Neural cell (in vitro differentiated cells): ENCODE measurements at regions not wholly inside any gene's neighbourhood (a gene's known extent, or its start where the extent isn't known, plus 50 kb on each side); places are given as distances from the start of the nearest gene placed in this dataset.

Source experiments
- H2AFZ ChIP-seq: fragments of 200-600, 300-800 bp; sonication (generic), shearing (Covaris generic); 2 replicates; pipeline ENCODE4 v1.6.0; 2014; ENCODE audit warnings: low read depth, mild to moderate bottlenecking, antibody characterized with exemption, low read length, moderate library complexity
- H3F3A ChIP-seq: fragments of 200-600 bp; shearing (Covaris generic); 2 replicates; pipeline ENCODE4 v1.6.1; 2016; ENCODE audit warnings: mild to moderate bottlenecking, moderate library complexity, mixed read lengths, antibody characterized with exemption, low read length; ENCODE audit not compliant: insufficient read depth, poor library complexity, severe bottlenecking
- H3K27ac ChIP-seq: fragments of 200-600, 300-800 bp; sonication (generic), shearing (Covaris generic); 2 replicates; pipeline ENCODE4 v1.5.1; 2014; ENCODE audit warnings: mild to moderate bottlenecking, low read length, moderate library complexity
- H3K27me3 ChIP-seq: fragments of 300-800, 200-600 bp; sonication (generic), shearing (Covaris generic); 2 replicates; pipeline ENCODE4 v1.6.0; 2014; ENCODE audit warnings: mild to moderate bottlenecking, low read depth, low read length, moderate library complexity; ENCODE audit not compliant: insufficient read depth
- H3K36me3 ChIP-seq: fragments of 300-800, 200-600 bp; sonication (generic), shearing (Covaris generic); 2 replicates; pipeline ENCODE4 v1.5.1; 2014; ENCODE audit warnings: mild to moderate bottlenecking, antibody characterized with exemption, low read length, moderate library complexity; ENCODE audit not compliant: insufficient read depth
- H3K4me2 ChIP-seq: fragments of 300-800, 200-600 bp; sonication (generic), shearing (Covaris generic); 2 replicates; pipeline ENCODE4 v1.6.0; 2014; ENCODE audit warnings: mild to moderate bottlenecking, low read length
- H3K4me3 ChIP-seq: fragments of 300-800, 200-600 bp; sonication (generic), shearing (Covaris generic); 2 replicates; pipeline ENCODE4 v1.5.1; 2014; ENCODE audit warnings: mild to moderate bottlenecking, low read length, moderate library complexity
- H3K79me2 ChIP-seq: fragments of 200-600 bp; shearing (Covaris generic); replicated peaks from 2 replicates; pipeline ENCODE4 v1.6.0; 2014; ENCODE audit warnings: mild to moderate bottlenecking, low read length, moderate library complexity; ENCODE audit not compliant: insufficient read depth
- H3K9ac ChIP-seq: fragments of 300-800, 200-600 bp; sonication (generic), shearing (Covaris generic); 2 replicates; pipeline ENCODE4 v1.6.1; 2016; ENCODE audit warnings: mild to moderate bottlenecking, low read length, mixed read lengths
- H3K9me2 ChIP-seq: fragments of 200-600 bp; shearing (Covaris generic); 2 replicates; pipeline ENCODE4 v1.6.1; 2016; ENCODE audit warnings: mild to moderate bottlenecking, low read length, mixed read lengths; ENCODE audit not compliant: insufficient read depth
- H3K9me3 ChIP-seq: fragments of 200-600, 300-800 bp; sonication (generic), shearing (Covaris generic); 2 replicates; pipeline ENCODE4 v1.6.1; 2016; ENCODE audit warnings: mild to moderate bottlenecking, mixed run types, low read length, moderate library complexity, mixed read lengths
- H4K20me1 ChIP-seq: fragments of 200-600 bp; shearing (Covaris generic); 2 replicates; pipeline ENCODE4 v1.6.1; 2016; ENCODE audit warnings: mild to moderate bottlenecking, mixed run types; ENCODE audit not compliant: insufficient read depth
- EZH2 ChIP-seq: fragments of 200-600, 300-800 bp; shearing (Covaris generic), sonication (generic); IDR thresholded peaks from 2 replicates; pipeline ENCODE4 v1.6.1; 2014; ENCODE audit warnings: antibody characterized with exemption, low read length, borderline replicate concordance, mild to moderate bottlenecking; ENCODE audit not compliant: insufficient read depth, poor library complexity, severe bottlenecking
- MXI1 ChIP-seq: fragments of 450-650 bp; conservative IDR thresholded peaks from 2 replicates; pipeline ENCODE4 v1.6.1; 2014; ENCODE audit warnings: antibody characterized with exemption, mild to moderate bottlenecking; ENCODE audit not compliant: poor library complexity, severe bottlenecking
- POLR2AphosphoS5 ChIP-seq: IDR thresholded peaks from 2 replicates; pipeline ENCODE4 v1.6.1; 2012
- RAD21 ChIP-seq: fragments of 450-650 bp; conservative IDR thresholded peaks from 2 replicates; pipeline ENCODE4 v1.6.1; 2014; ENCODE audit warnings: antibody characterized with exemption, mild to moderate bottlenecking, moderate library complexity
- SMC3 ChIP-seq: fragments of 450-650 bp; conservative IDR thresholded peaks from 2 replicates; pipeline ENCODE4 v1.6.1; 2014; ENCODE audit warnings: antibody characterized with exemption, mild to moderate bottlenecking, moderate library complexity; ENCODE audit not compliant: poor library complexity
- TAF1 ChIP-seq: IDR thresholded peaks from 2 replicates; pipeline ENCODE4 v1.6.1; 2012; ENCODE audit warnings: low read depth
- TF ChIP-seq, protein P1 (sequence below): IDR thresholded peaks from 2 replicates; pipeline ENCODE4 v1.6.1; 2012; ENCODE audit warnings: borderline replicate concordance
- TF ChIP-seq, protein P2 (sequence below): fragments of 450-650 bp; IDR thresholded peaks from 2 replicates; pipeline ENCODE4 v1.5.1; 2014; ENCODE audit warnings: antibody characterized with exemption, mild to moderate bottlenecking, moderate library complexity; ENCODE audit not compliant: poor library complexity, severe bottlenecking

DNA sequence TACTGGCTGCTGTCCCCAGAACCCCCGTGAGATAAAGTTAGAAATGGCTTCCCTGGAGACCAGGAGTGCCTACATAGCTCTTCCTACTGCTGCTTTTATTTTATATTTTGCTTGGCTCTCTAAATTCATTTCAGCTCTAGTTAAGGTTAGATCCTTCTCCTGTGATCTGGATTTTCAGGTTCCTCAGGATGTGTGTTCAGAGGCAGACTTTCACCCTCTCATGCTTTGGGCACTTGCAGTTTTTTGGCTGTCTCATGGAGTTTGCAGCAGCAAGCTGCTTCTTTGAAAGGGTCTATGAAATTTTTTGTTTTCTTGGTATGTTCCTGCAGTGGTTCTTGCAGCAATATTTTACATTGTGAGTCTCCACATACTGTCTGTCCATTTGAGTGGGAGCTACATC lies 93.3 kb downstream of the ATP23 start:
- H3K27me3 ChIP-seq = no peaks in the 10 kb centered on the region
- TF ChIP-seq RAD21 (no peak), SMC3 (no peak), MXI1 (no peak), EZH2 (no peak)
- TF ChIP-seq, protein P1, sequence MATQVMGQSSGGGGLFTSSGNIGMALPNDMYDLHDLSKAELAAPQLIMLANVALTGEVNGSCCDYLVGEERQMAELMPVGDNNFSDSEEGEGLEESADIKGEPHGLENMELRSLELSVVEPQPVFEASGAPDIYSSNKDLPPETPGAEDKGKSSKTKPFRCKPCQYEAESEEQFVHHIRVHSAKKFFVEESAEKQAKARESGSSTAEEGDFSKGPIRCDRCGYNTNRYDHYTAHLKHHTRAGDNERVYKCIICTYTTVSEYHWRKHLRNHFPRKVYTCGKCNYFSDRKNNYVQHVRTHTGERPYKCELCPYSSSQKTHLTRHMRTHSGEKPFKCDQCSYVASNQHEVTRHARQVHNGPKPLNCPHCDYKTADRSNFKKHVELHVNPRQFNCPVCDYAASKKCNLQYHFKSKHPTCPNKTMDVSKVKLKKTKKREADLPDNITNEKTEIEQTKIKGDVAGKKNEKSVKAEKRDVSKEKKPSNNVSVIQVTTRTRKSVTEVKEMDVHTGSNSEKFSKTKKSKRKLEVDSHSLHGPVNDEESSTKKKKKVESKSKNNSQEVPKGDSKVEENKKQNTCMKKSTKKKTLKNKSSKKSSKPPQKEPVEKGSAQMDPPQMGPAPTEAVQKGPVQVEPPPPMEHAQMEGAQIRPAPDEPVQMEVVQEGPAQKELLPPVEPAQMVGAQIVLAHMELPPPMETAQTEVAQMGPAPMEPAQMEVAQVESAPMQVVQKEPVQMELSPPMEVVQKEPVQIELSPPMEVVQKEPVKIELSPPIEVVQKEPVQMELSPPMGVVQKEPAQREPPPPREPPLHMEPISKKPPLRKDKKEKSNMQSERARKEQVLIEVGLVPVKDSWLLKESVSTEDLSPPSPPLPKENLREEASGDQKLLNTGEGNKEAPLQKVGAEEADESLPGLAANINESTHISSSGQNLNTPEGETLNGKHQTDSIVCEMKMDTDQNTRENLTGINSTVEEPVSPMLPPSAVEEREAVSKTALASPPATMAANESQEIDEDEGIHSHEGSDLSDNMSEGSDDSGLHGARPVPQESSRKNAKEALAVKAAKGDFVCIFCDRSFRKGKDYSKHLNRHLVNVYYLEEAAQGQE = no peak
- TF ChIP-seq, protein P2, sequence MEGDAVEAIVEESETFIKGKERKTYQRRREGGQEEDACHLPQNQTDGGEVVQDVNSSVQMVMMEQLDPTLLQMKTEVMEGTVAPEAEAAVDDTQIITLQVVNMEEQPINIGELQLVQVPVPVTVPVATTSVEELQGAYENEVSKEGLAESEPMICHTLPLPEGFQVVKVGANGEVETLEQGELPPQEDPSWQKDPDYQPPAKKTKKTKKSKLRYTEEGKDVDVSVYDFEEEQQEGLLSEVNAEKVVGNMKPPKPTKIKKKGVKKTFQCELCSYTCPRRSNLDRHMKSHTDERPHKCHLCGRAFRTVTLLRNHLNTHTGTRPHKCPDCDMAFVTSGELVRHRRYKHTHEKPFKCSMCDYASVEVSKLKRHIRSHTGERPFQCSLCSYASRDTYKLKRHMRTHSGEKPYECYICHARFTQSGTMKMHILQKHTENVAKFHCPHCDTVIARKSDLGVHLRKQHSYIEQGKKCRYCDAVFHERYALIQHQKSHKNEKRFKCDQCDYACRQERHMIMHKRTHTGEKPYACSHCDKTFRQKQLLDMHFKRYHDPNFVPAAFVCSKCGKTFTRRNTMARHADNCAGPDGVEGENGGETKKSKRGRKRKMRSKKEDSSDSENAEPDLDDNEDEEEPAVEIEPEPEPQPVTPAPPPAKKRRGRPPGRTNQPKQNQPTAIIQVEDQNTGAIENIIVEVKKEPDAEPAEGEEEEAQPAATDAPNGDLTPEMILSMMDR = no peak
- no peak overlapping the region for H3K4me2 ChIP-seq
- no peak overlapping the region for H3K27ac ChIP-seq
- H4K20me1 ChIP-seq = no peaks in the 10 kb centered on the region
- no peaks in the 10 kb centered on the region for H3K9me2 ChIP-seq
- no peaks in the 10 kb centered on the region for H3F3A ChIP-seq
- H3K9ac ChIP-seq = no peak overlapping the region
- H3K36me3 ChIP-seq = no peaks in the 10 kb centered on the region
- H2AFZ ChIP-seq = no peak overlapping the region
- peaks cover 16% of the 10 kb centered on the region for H3K9me3 ChIP-seq
- H3K79me2 ChIP-seq = no peaks in the 10 kb centered on the region
- H3K4me3 ChIP-seq = no peak overlapping the region

DNA sequence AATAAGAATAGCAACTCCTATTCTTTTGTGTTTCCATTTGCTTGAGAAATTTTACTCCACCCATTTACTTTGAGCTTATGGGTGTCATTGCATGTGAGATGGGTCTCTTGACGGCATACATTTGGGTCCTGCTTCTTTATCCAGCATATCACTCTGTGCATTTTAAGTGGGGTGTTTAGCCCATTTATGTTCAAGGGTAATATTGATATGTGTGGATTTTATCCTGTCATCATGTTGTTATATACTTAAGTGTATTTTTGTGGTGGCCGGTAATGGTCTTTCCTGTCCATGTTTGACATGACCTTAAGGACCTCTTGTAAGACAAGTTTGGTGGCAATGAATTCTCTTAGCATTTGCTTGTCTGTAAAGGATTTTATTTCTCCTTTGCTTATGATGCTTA lies 100.1 kb downstream of the ATP23 start:
- Histone ChIP-seq H3K4me3 (no peak overlapping the region), H3K36me3 (no peaks in the 10 kb centered on the region), H3K9me3 (peaks cover 7% of the 10 kb centered on the region), H3F3A (no peaks in the 10 kb centered on the region), H4K20me1 (no peaks in the 10 kb centered on the region), H3K9me2 (no peaks in the 10 kb centered on the region), H2AFZ (no peak overlapping the region), H3K9ac (no peak overlapping the region), H3K27ac (no peak overlapping the region), H3K79me2 (no peaks in the 10 kb centered on the region), H3K4me2 (no peak overlapping the region), H3K27me3 (no peaks in the 10 kb centered on the region)
- TF ChIP-seq TAF1 = no peak

DNA sequence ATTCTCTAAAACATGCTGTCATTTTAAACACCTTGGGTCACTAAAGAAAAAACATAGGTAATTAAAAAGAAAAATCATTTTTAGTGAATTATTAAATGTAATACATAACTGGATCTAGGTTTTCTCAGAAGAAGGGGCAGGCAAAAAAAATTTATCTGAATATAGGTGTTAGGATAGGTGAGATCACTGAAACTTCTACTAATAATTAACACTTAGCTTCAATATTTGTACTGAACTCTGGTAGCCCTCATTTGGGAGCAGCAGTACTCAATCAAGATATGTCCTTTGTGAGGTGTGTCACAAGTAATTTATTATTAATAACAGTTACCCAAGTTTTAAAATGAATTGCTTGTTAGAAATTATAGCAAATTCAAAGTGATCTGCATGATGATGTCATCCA lies 103.6 kb downstream of the ATP23 start:
- Histone ChIP-seq H3K9me2 (no peaks in the 10 kb centered on the region), H3K27me3 (no peaks in the 10 kb centered on the region), H3K4me3 (no peak overlapping the region), H3K79me2 (no peaks in the 10 kb centered on the region), H3K27ac (no peak overlapping the region), H3K4me2 (no peak overlapping the region), H3K36me3 (no peaks in the 10 kb centered on the region), H3K9ac (no peak overlapping the region), H3K9me3 (no peaks in the 10 kb centered on the region), H4K20me1 (no peaks in the 10 kb centered on the region), H3F3A (no peaks in the 10 kb centered on the region), H2AFZ (no peak overlapping the region)
- no peak for TF ChIP-seq POLR2AphosphoS5
- TF ChIP-seq, protein P1 = no peak
